Mucosa of stomach (tissue), 1 donor: ENCODE measurements at regions not wholly inside any gene's neighbourhood (a gene's known extent, or its start where the extent isn't known, plus 50 kb on each side); places are given as distances from the start of the nearest gene placed in this dataset.

Source experiments
- H3K27me3 ChIP-seq: one replicate; pipeline ENCODE4 v1.7.0; 2013; ENCODE audit warnings: mild to moderate bottlenecking, low read length; ENCODE audit not compliant: control insufficient read depth, insufficient read depth
- H3K36me3 ChIP-seq: one replicate; pipeline ENCODE4 v1.7.0; 2013; ENCODE audit warnings: low read length; ENCODE audit not compliant: control insufficient read depth, insufficient read depth
- H3K4me1 ChIP-seq: one replicate; pipeline ENCODE4 v1.7.0; 2013; ENCODE audit warnings: mild to moderate bottlenecking, low read length; ENCODE audit not compliant: control insufficient read depth, insufficient read depth
- H3K4me3 ChIP-seq: one replicate; pipeline ENCODE4 v1.7.0; 2013; ENCODE audit warnings: low read length
- H3K9ac ChIP-seq: one replicate; pipeline ENCODE4 v1.7.0; 2013; ENCODE audit warnings: mild to moderate bottlenecking, low read length, moderate library complexity
- H3K9me3 ChIP-seq: one replicate; pipeline ENCODE4 v1.7.0; 2013; ENCODE audit warnings: mild to moderate bottlenecking, low read length, moderate library complexity; ENCODE audit not compliant: control insufficient read depth
- donor health status: Pancreatic carcinoma.

DNA sequence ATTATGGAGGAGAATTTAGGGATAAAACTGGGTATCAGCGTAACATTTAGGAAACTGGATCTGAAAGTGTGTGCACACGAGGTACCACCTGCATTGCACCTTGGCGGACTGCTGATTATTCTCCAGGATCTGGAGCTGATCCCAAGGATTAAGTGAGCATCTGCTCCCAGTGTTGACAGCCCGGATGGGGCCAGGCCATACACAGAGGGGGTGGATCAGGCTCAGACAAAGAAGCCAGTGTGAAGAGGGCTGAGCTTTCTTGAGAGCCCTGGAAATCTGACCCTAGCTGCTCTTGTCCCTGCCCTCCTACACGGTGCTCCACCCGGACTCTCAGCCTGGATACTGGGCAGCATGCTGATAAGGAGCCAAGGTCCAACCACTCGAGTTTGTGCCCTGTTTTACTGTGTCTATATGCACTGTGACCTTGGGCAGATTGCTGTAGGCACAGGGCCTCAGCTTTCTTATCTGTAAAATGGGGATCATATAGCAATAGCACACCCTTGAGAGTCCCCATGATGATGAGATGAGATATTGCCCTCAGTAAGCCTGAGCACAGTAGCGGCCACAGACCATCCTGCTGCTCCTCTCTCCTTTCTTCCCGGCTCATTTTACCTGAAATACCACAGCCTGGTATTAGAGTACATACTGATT is 396.8 kb upstream of the CELF4 start:
- no peaks in the 10 kb centered on the region for H3K36me3 ChIP-seq
- no peaks in the 10 kb centered on the region for H3K27me3 ChIP-seq
- no peak overlapping the region for H3K9ac ChIP-seq
- H3K9me3 ChIP-seq, result no peaks in the 10 kb centered on the region
- H3K4me1 ChIP-seq, result no peaks in the 10 kb centered on the region
- H3K4me3 ChIP-seq, result no peak overlapping the region

DNA sequence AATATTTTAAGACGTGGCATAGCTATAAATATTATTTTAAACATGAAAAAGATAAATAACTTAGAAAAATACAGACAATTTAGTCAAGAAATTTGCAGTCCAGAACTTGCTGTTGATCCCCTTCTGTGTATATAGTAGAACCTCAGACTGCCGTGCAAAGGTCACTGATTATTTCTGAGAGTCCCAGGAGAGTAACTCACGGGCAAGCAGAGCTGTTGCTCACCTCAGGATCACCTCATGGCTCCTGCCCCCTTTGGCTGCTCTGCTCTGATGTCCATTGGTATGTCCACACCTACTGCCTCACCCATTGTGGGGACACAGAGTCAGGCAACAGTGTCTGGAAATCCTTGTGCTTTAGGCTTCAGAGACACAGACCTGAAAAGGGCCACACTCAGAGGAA is 392.9 kb upstream of the CELF4 start:
- Histone ChIP-seq H3K9ac (no peak overlapping the region), H3K9me3 (no peaks in the 10 kb centered on the region), H3K36me3 (no peaks in the 10 kb centered on the region), H3K4me3 (no peak overlapping the region), H3K4me1 (no peaks in the 10 kb centered on the region), H3K27me3 (no peaks in the 10 kb centered on the region)

DNA sequence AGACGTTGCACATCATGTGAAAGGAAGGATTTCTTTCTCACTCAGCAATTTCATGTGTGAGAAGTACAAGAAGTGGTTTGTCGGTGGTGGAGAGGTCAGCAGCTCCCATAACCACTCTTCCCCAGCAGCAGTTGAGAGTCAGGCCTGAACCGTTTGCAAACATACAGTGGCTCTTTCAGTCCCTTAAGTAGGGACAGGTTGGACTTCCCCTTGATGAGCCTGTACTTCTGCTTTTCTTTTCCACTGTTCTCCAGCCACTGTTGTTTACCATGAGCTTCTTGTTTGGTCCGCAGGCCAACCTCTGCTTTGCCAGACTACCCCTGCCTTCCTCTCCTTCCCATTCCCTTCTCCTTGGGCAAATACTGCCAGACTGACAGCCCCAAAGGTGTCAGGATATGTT is 391.3 kb upstream of the CELF4 start:
- Histone ChIP-seq H3K27me3 (no peaks in the 10 kb centered on the region), H3K9ac (no peak overlapping the region), H3K36me3 (no peaks in the 10 kb centered on the region), H3K4me1 (no peaks in the 10 kb centered on the region), H3K4me3 (no peak overlapping the region), H3K9me3 (no peaks in the 10 kb centered on the region)

DNA sequence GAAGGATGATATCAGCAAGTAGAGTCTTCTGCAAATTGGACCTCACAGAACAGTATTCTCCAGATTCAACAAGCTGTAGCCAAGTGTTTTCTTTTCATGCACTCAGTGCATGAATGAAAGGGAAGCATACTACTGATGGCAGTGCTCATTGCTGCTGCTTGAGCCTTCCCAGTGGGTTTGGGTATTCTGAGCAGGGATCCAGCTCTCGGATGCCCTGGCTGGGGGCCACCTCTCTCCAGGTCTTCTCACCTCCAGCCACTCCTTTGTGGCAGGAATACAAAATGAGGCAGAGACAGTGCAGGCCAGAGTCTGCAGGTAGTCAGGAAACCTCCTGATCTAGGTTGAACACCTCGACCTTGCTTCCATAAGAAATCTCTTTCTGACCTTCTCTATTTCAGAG is 390.4 kb upstream of the CELF4 start:
- H3K4me1 ChIP-seq, result no peaks in the 10 kb centered on the region

DNA sequence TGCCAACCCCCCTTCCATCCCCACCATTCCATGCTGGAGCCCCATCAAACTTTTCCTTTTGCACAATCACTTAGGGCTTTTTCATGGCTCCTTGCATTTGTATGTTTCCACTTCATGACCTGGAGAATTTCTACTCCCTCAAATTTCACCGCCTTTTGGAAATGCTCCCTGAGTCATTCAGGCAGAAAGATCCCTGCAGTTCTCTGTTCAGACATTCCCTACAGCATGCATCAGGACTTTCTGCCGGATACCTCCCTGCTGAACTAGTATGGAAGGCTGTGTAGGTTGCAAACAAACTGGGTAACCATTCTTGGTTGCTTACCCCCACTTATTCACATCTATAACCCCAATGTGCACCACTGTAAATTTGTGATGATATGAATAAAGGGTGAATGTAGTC is 389.6 kb upstream of the CELF4 start:
- no peaks in the 10 kb centered on the region for H3K27me3 ChIP-seq
- H3K4me1 ChIP-seq, result no peaks in the 10 kb centered on the region
- no peaks in the 10 kb centered on the region for H3K36me3 ChIP-seq
- H3K9me3 ChIP-seq, result no peaks in the 10 kb centered on the region
- H3K9ac ChIP-seq, result no peak overlapping the region
- H3K4me3 ChIP-seq, result no peak overlapping the region

More for the DNA sequence above, 390.4 kb upstream of the CELF4 start:
- H3K9ac ChIP-seq, result no peak overlapping the region
- H3K27me3 ChIP-seq, result no peaks in the 10 kb centered on the region
- no peak overlapping the region for H3K4me3 ChIP-seq
- H3K9me3 ChIP-seq, result no peaks in the 10 kb centered on the region
- H3K36me3 ChIP-seq, result no peaks in the 10 kb centered on the region

DNA sequence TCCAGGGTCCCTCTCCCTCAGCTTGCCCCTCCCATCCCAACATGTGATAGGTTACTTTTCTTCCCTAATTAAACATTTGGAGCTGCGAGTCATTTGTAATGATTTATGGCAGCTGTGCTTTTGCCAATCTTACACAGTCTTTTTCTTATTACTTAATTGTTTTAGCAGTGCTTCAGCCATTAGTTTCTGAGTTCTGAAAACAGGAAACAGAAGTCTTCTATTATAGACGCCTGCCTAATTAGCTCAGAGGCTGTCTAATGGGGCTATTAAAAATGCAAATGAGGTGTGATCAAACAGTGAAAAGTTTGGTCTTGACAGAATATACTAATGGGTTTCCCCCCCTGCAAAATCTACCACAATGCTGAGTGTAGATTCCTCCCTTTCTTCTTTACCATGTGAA is 388.3 kb upstream of the CELF4 start:
- H3K27me3 ChIP-seq, result no peaks in the 10 kb centered on the region

DNA sequence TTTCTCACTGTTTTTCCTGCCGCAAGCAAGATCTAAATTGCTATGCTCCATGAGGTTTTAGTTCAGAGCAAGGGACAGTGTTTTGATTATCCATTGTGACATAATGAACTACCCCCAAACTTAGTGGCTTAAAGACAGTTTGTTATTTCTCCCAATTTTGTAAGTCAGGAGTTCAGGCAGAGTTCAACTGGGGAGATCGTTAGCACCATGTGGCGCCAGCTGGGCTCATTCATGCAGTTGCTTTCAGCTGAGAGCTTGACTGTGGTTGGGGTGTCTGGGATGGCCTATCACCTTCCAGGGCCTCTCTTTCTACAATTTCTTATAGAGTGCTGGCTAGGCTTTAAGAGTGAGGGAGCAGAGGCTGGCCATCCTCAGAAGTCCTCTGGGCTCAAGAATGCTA is 382.9 kb upstream of the CELF4 start:
- no peak overlapping the region for H3K4me3 ChIP-seq
- no peaks in the 10 kb centered on the region for H3K4me1 ChIP-seq
- no peak overlapping the region for H3K9ac ChIP-seq
- no peaks in the 10 kb centered on the region for H3K36me3 ChIP-seq
- no peaks in the 10 kb centered on the region for H3K9me3 ChIP-seq
- H3K27me3 ChIP-seq, result no peaks in the 10 kb centered on the region

More for the DNA sequence above, 388.3 kb upstream of the CELF4 start:
- Histone ChIP-seq H3K9me3 (no peaks in the 10 kb centered on the region), H3K9ac (no peak overlapping the region), H3K36me3 (no peaks in the 10 kb centered on the region), H3K4me1 (no peaks in the 10 kb centered on the region), H3K4me3 (no peak overlapping the region)

DNA sequence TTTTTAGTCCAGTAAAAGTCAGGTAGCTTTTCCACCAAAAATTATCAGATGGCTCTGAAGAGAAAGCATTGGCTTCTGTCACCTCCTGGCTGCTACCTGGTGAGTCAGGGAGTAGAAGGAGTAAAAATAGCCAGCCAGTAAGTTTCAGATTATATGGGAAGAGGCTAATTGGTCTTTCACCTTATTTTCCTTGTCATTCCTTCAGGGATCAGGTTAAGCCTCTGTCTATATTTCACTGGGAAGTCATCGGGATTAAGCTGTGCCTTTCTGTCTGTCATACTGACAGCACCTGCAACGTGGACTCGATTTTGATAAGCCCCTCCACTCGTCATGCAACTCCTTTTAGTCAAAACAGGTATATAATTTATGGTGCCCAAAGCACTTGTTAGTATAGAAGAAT is 380.7 kb upstream of the CELF4 start:
- no peaks in the 10 kb centered on the region for H3K9me3 ChIP-seq
- H3K4me3 ChIP-seq, result no peak overlapping the region
- no peaks in the 10 kb centered on the region for H3K36me3 ChIP-seq
- H3K4me1 ChIP-seq, result no peaks in the 10 kb centered on the region
- H3K27me3 ChIP-seq, result no peaks in the 10 kb centered on the region
- no peak overlapping the region for H3K9ac ChIP-seq

DNA sequence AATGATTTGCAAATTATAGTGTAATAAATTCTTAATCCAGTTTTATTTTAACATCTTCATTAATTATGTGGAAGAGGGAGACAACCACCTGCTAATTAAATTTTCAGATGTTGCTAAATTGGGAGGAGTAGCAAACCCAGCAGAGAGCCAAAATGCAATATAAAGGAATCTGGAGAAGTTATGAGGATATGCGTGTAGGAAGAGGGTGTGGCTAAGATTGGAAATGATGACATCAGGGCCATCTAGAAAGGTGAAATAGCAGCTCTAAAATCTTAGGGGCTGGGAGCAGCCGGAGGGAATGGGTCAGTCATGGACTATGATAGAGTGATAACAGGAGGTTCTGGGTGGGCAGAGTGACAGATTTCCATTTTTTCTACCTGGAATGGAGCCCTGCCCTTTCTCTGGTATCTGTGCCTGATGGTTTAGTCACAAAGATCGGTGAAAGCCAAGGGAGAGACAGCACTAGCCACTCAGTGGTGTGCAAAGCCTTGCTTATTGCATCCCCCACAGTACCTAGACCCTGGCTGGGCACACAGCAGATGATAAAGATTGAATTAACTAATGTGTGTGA is 379.2 kb upstream of the CELF4 start:
- no peaks in the 10 kb centered on the region for H3K4me1 ChIP-seq
- H3K4me3 ChIP-seq, result no peak overlapping the region
- H3K36me3 ChIP-seq, result no peaks in the 10 kb centered on the region
- H3K9me3 ChIP-seq, result no peaks in the 10 kb centered on the region
- no peak overlapping the region for H3K9ac ChIP-seq
- H3K27me3 ChIP-seq, result no peaks in the 10 kb centered on the region

DNA sequence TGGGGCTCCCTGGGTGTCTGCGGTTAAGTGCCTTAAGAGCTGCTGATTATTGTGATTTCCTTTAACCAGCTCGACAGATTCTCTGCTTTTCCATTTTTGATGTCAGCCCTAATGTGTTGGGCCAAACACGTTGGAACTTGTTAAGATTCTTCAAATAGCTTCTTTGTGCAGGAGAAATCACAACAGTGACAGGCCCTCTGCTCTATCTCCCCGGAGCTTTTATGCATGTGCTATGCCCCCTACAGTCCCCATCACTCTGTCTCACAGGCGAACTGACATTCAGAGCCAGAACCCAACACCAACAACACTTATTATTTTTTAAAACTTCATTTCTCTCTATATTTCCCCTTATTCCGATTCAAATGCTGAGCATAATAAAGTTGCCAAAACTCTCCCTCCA is 371.7 kb upstream of the CELF4 start:
- Histone ChIP-seq H3K4me1 (no peaks in the 10 kb centered on the region), H3K9me3 (no peaks in the 10 kb centered on the region), H3K27me3 (no peaks in the 10 kb centered on the region), H3K36me3 (no peaks in the 10 kb centered on the region), H3K4me3 (no peak overlapping the region), H3K9ac (no peak overlapping the region)

DNA sequence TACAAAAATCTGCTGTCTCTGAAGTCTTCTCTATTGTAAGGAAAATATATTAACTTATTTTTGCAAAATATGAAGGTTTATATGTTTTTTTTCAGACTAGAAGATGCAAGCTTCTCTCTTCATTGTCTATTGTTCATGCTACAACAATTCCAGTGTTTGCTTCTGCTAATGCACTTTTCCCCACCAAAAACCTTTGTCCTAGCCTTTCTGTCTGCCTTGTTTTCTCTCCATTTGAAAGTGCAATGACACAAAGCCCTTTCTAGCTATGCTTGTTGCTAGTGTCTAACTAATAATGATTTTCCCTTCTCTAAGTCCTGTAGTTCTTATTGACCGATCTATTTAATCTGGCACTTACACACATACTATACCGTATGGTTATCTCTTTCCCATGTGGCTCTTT is 369.5 kb upstream of the CELF4 start:
- H3K4me3 ChIP-seq, result no peak overlapping the region
- no peaks in the 10 kb centered on the region for H3K9me3 ChIP-seq
- no peak overlapping the region for H3K9ac ChIP-seq
- no peaks in the 10 kb centered on the region for H3K4me1 ChIP-seq
- H3K27me3 ChIP-seq, result no peaks in the 10 kb centered on the region
- no peaks in the 10 kb centered on the region for H3K36me3 ChIP-seq

DNA sequence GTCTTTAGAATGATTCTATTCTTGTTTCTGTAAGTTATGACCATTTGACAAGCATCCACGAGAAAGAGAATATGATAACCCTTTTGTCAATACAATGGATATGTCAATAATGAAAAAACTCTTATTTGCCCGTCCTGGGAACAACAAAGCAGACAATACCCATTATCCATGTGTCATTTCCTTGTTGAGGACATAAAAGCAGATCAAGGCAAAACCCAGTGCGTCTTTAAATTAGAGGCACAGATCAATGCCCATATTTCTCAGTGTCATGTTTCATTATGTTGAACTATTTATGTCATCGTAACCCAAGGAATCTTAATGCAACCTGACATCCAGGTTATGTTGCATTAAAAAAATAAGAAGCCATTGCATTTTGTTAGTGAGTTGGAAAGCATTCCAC is 365.0 kb upstream of the CELF4 start:
- H3K9ac ChIP-seq, result no peak overlapping the region
- H3K4me3 ChIP-seq, result no peak overlapping the region
- no peaks in the 10 kb centered on the region for H3K4me1 ChIP-seq
- H3K9me3 ChIP-seq, result no peaks in the 10 kb centered on the region
- no peaks in the 10 kb centered on the region for H3K36me3 ChIP-seq
- H3K27me3 ChIP-seq, result no peaks in the 10 kb centered on the region

DNA sequence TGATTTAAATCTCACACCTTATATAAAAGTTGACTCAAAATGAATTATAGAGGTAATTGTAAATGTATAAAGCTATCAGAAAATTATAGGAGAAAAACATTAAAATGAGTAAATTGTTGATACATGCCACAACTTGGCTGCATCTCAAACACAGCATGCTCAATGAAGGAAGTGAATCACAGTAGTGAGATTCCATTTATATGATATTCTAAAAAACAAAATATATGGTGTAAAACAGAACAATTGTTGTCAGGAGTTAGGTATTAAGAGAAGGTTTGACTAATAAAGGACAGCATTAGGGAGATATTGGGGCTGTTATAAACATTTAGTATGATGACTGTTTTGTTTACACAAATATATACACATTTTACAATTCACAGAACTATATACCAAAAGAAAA is 356.6 kb upstream of the CELF4 start:
- Histone ChIP-seq H3K9me3 (no peaks in the 10 kb centered on the region), H3K4me3 (no peak overlapping the region), H3K36me3 (no peaks in the 10 kb centered on the region), H3K9ac (no peak overlapping the region), H3K4me1 (no peaks in the 10 kb centered on the region), H3K27me3 (no peaks in the 10 kb centered on the region)
